ENCODE measurements at regions not wholly inside any gene's neighbourhood (a gene's known extent, or its start where the extent isn't known, plus 50 kb on each side); places are given as distances from the start of the nearest gene placed in this dataset.

- ChIA-PET SMC1A (ENCODE audit: uncharacterized antibody, unreplicated experiment) (no interaction called here), CTCF (interaction anchor here (0.7 kb wide), 1 partner anchor 513 kb away, joined by 3 read pairs; no protein-coding TSS in a partner anchor), POLR2A (no interaction called here), RAD21 (ENCODE audit: unreplicated experiment) (no interaction called here)
- in situ Hi-C loops (cut with MboI) (no loop called here), intact Hi-C loops (cut with micrococcal nuclease; ENCODE audit: unreplicated experiment) (no loop called here)
- no peaks in the 10 kb centered on the region for H4K20me1 ChIP-seq (ENCODE audit: control insufficient read depth, insufficient read depth)
- H3K9me3 ChIP-seq (replicated peaks; ENCODE audit: control insufficient read depth, insufficient read depth, low read length) = no peaks in the 10 kb centered on the region
- FAIRE-seq = no peak
- H3K4me2 ChIP-seq (ENCODE audit: control insufficient read depth, insufficient read depth) = no peak overlapping the region
- DNase-seq (ENCODE audit: low read depth, low spot score) = no peak
- H3K79me2 ChIP-seq (ENCODE audit: control insufficient read depth, insufficient read depth, low read length) = no peaks in the 10 kb centered on the region
- H3K27ac ChIP-seq (ENCODE audit: control insufficient read depth, insufficient read depth) = no peak overlapping the region
- WGBS (ENCODE audit: insufficient coverage, insufficient replicate concordance, low lambda C conversion rate, missing lambda C conversion rate) = 26% methylated on average over 5 of the region's 5 CpGs
- TF ChIP-seq MTA3 (IDR thresholded peaks at IDR 0.05; ENCODE audit: borderline replicate concordance, low read length) (no peak), TBL1XR1 (IDR thresholded peaks at IDR 0.05; ENCODE audit: low read depth, low read length) (no peak), JUNB (IDR thresholded peaks at IDR 0.05) (no peak), NFYA (IDR thresholded peaks at IDR 0.05; ENCODE audit: borderline replicate concordance, low read depth, low read length) (no peak), RAD21 (IDR thresholded peaks at IDR 0.05; ENCODE audit: insufficient read depth, low read depth, low read length) (no peak), ZNF274 (IDR thresholded peaks at IDR 0.05; ENCODE audit: insufficient read depth, insufficient read length) (no peak), BHLHE40 (IDR thresholded peaks at IDR 0.05; ENCODE audit: borderline replicate concordance in 1 of 2, low read depth in 2 of 2, low read length in 1 of 2) (no peak)
- TF ChIP-seq, protein P1, sequence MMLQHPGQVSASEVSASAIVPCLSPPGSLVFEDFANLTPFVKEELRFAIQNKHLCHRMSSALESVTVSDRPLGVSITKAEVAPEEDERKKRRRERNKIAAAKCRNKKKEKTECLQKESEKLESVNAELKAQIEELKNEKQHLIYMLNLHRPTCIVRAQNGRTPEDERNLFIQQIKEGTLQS (IDR thresholded peaks at IDR 0.05; ENCODE audit: borderline replicate concordance, extremely low read depth, low read depth, low read length) = no peak
- no peaks in the 10 kb centered on the region for H3K36me3 ChIP-seq (ENCODE audit: control insufficient read depth in 2 of 2, insufficient read depth in 2 of 2, low read length in 1 of 2)
- H3K4me1 ChIP-seq (ENCODE audit: control insufficient read depth, insufficient read depth, low read length) = no peaks in the 10 kb centered on the region
- no peaks in the 10 kb centered on the region for H3K27me3 ChIP-seq (replicated peaks in 1 of 2; ENCODE audit: control insufficient read depth in 2 of 2, insufficient read depth in 2 of 2, low read length in 1 of 2)
- BruUV-seq (replicated peaks) = no TSS peak
- no peak overlapping the region for H2AFZ ChIP-seq (ENCODE audit: control insufficient read depth, low read depth, low read length)
- no peak overlapping the region for H3K9ac ChIP-seq (ENCODE audit: control insufficient read depth, insufficient read depth, low read length)
- ATAC-seq = no peak
- no peak overlapping the region for H3K4me3 ChIP-seq
These were observed 125.6 kb downstream of the CD47 start for GRCh38 chr3:107965136-107965655.

DNA sequence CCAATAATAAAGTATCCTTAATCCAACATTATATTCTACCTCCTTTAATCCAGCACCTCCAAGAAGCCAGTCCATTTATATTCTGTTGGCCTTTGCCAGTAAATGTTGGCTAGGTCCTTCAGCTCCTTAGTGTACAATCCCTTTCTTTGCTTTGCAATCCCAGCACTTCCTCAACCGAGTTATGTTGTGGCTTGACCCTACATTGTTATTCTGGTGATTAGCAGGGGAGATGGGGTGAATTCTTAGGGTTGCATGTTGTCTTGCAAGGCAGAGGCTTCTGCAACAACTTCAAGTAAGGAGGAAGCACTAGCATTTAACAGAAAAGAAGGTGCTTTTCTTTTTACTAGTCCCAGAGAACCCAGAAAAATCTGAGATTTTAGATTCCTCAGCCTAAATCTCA, 127.2 kb downstream of the CD47 start:
- CTCF ChIA-PET = no interaction called here
- H3K9me3 ChIP-seq (replicated peaks; ENCODE audit: control insufficient read depth, insufficient read depth, low read length) = no peaks in the 10 kb centered on the region
- TF ChIP-seq, protein P2, sequence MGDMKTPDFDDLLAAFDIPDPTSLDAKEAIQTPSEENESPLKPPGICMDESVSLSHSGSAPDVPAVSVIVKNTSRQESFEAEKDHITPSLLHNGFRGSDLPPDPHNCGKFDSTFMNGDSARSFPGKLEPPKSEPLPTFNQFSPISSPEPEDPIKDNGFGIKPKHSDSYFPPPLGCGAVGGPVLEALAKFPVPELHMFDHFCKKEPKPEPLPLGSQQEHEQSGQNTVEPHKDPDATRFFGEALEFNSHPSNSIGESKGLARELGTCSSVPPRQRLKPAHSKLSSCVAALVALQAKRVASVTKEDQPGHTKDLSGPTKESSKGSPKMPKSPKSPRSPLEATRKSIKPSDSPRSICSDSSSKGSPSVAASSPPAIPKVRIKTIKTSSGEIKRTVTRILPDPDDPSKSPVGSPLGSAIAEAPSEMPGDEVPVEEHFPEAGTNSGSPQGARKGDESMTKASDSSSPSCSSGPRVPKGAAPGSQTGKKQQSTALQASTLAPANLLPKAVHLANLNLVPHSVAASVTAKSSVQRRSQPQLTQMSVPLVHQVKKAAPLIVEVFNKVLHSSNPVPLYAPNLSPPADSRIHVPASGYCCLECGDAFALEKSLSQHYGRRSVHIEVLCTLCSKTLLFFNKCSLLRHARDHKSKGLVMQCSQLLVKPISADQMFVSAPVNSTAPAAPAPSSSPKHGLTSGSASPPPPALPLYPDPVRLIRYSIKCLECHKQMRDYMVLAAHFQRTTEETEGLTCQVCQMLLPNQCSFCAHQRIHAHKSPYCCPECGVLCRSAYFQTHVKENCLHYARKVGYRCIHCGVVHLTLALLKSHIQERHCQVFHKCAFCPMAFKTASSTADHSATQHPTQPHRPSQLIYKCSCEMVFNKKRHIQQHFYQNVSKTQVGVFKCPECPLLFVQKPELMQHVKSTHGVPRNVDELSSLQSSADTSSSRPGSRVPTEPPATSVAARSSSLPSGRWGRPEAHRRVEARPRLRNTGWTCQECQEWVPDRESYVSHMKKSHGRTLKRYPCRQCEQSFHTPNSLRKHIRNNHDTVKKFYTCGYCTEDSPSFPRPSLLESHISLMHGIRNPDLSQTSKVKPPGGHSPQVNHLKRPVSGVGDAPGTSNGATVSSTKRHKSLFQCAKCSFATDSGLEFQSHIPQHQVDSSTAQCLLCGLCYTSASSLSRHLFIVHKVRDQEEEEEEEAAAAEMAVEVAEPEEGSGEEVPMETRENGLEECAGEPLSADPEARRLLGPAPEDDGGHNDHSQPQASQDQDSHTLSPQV (IDR thresholded peaks at IDR 0.05) = no peak
- TF ChIP-seq POU2F2 (IDR thresholded peaks at IDR 0.05; ENCODE audit: borderline replicate concordance, low read depth, low read length) = no peak
- TF ChIP-seq EGR1 (IDR thresholded peaks at IDR 0.05; ENCODE audit: borderline replicate concordance in 1 of 2, low read depth in 2 of 2, low read length in 2 of 2) = no peak
- no peak for TF ChIP-seq BACH1 (IDR thresholded peaks at IDR 0.05; ENCODE audit: borderline replicate concordance)
- TF ChIP-seq JUND (IDR thresholded peaks at IDR 0.05; ENCODE audit: low read depth, low read length) = no peak
- no peak for TF ChIP-seq MYC (IDR thresholded peaks at IDR 0.05; ENCODE audit: insufficient read depth, insufficient read length, insufficient replicate concordance, low read length, severe bottlenecking)

More for the DNA sequence above, 127.2 kb downstream of the CD47 start:
- ChIA-PET RAD21 (ENCODE audit: unreplicated experiment) (no interaction called here), SMC1A (ENCODE audit: uncharacterized antibody, unreplicated experiment) (interaction anchor here (1.0 kb wide), 1 partner anchor 104 kb away, joined by 4 read pairs; no protein-coding TSS in a partner anchor), POLR2A (no interaction called here)
- ATAC-seq (no peak), FAIRE-seq (no peak), DNase-seq (ENCODE audit: low read depth, low spot score) (no peak)
- H3K79me2 ChIP-seq (ENCODE audit: control insufficient read depth, insufficient read depth, low read length) = no peaks in the 10 kb centered on the region
- H3K36me3 ChIP-seq (ENCODE audit: control insufficient read depth in 2 of 2, insufficient read depth in 2 of 2, low read length in 1 of 2) = no peaks in the 10 kb centered on the region
- no peaks in the 10 kb centered on the region for H4K20me1 ChIP-seq (ENCODE audit: control insufficient read depth, insufficient read depth)
- H3K4me2 ChIP-seq (ENCODE audit: control insufficient read depth, insufficient read depth) = no peak overlapping the region
- no peaks in the 10 kb centered on the region for H3K4me1 ChIP-seq (ENCODE audit: control insufficient read depth, insufficient read depth, low read length)
- H3K27ac ChIP-seq (ENCODE audit: control insufficient read depth, insufficient read depth) = no peak overlapping the region
- intact Hi-C loops (cut with micrococcal nuclease; ENCODE audit: unreplicated experiment) = no loop called here
- BruUV-seq (replicated peaks) = no TSS peak
- no peak overlapping the region for H2AFZ ChIP-seq (ENCODE audit: control insufficient read depth, low read depth, low read length)
- no peak overlapping the region for H3K9ac ChIP-seq (ENCODE audit: control insufficient read depth, insufficient read depth, low read length)
- H3K4me3 ChIP-seq = no peak overlapping the region
- no peaks in the 10 kb centered on the region for H3K27me3 ChIP-seq (replicated peaks in 1 of 2; ENCODE audit: control insufficient read depth in 2 of 2, insufficient read depth in 2 of 2, low read length in 1 of 2)
- in situ Hi-C loops (cut with MboI) = no loop called here
- 0% methylated on average over 1 of the region's 1 CpG for WGBS (ENCODE audit: insufficient coverage, insufficient replicate concordance, low lambda C conversion rate, missing lambda C conversion rate)

Data from GM12878 (cell line).